Gastrocnemius medialis (tissue), 4 donors: ENCODE measurements at regions not wholly inside any gene's neighbourhood (a gene's known extent, or its start where the extent isn't known, plus 50 kb on each side); places are given as distances from the start of the nearest gene placed in this dataset.

ENCODE experiments used
- CTCF ChIP-seq, 5 experiments: fragments of 450-650 bp in 3 of 5; fragments of 200-600 bp in 2 of 5; sonication (generic) in 2 of 5; IDR thresholded peaks in 4 of 5; conservative IDR thresholded peaks in 1 of 5; 1 replicate in 4 of 5; 2 replicates in 1 of 5; pipeline ENCODE4 v1.5.1; 2016 to 2019; ENCODE audit warnings: antibody characterized with exemption in 5 of 5, mild to moderate bottlenecking in 3 of 5, moderate library complexity in 3 of 5
- POLR2A ChIP-seq, 2 donors: fragments of 450-650 bp; IDR thresholded peaks; one replicate each; pipeline ENCODE4 v1.6.1; 2017; ENCODE audit warnings: antibody characterized with exemption in 2 of 2, mild to moderate bottlenecking in 2 of 2, moderate library complexity in 2 of 2

GRCh38 chr17:5705876-5706576 lies 121.7 kb upstream of the NLRP1 start:
- no peak for TF ChIP-seq CTCF (IDR thresholded peaks at IDR 0.05 in 4 of 5, conservative IDR thresholded peaks at IDR 0.05 in 1 of 5)
- TF ChIP-seq POLR2A (IDR thresholded peaks at IDR 0.05): no peak
